OCI-LY7 (cell line): ENCODE measurements at regions not wholly inside any gene's neighbourhood (a gene's known extent, or its start where the extent isn't known, plus 50 kb on each side); places are given as distances from the start of the nearest gene placed in this dataset.
"Not testable (repeated sequence)": the region's sequence is repeated elsewhere in the genome, so short reads cannot be mapped to it uniquely, and the experiment has no call there.

Experiments
- BruUV-seq: library from RNA; stranded (reverse); fragments of 400-500 nt; replicated peaks from 2 replicates; lab custom pipeline; 2021; lab: Mats Ljungman, UMichigan
- CTCF ChIA-PET: fragments of 300-600 bp; sonication (Branson Sonifier 250); formaldehyde crosslinking; loops from one replicate; lab custom pipeline; 2022; ENCODE audit warnings: antibody characterized with exemption; ENCODE audit not compliant: unreplicated experiment; lab: Charles Lee
- POLR2A ChIA-PET: fragments of 300-600 bp; sonication (Branson Sonifier 250); formaldehyde crosslinking; loops from one replicate; lab custom pipeline; 2022; ENCODE audit warnings: antibody characterized with exemption; lab: Charles Lee
- DNase-seq: peaks from one replicate; pipeline ENCODE4 v3.0.0-alpha.2; 2015; ENCODE audit warnings: low spot score
- H2AFZ ChIP-seq: fragments of 200-600 bp; sonication (generic), shearing (Covaris generic); 2 replicates; pipeline ENCODE4 v1.6.1; 2014; ENCODE audit warnings: mild to moderate bottlenecking, antibody characterized with exemption, low read length, moderate library complexity
- H3K27ac ChIP-seq: fragments of 200-600 bp; sonication (generic); 2 replicates; pipeline ENCODE4 v1.5.1; 2014; ENCODE audit warnings: mixed run types, low read depth, mild to moderate bottlenecking, moderate library complexity, low read length, inconsistent platforms; ENCODE audit not compliant: poor library complexity, severe bottlenecking
- H3K36me3 ChIP-seq: fragments of 200-600 bp; sonication (generic); 2 replicates; pipeline ENCODE4 v1.6.1; 2014; ENCODE audit warnings: mild to moderate bottlenecking, antibody characterized with exemption, low read length, moderate library complexity, mixed read lengths; ENCODE audit not compliant: insufficient read depth
- H3K4me1 ChIP-seq: fragments of 200-600 bp; sonication (generic); 2 replicates; pipeline ENCODE4 v1.5.1; 2014; ENCODE audit warnings: mild to moderate bottlenecking, low read length; ENCODE audit not compliant: insufficient read depth, poor library complexity, severe bottlenecking
- H3K4me2 ChIP-seq: fragments of 200-600 bp; sonication (generic); 2 replicates; pipeline ENCODE4 v1.6.1; 2014; ENCODE audit warnings: mild to moderate bottlenecking, low read length
- H3K4me3 ChIP-seq: fragments of 200-600 bp; sonication (generic); 2 replicates; pipeline ENCODE4 v1.5.1; 2014; ENCODE audit warnings: mild to moderate bottlenecking, low read depth, low read length; ENCODE audit not compliant: poor library complexity, severe bottlenecking
- H3K79me2 ChIP-seq: fragments of 200-600 bp; sonication (generic); 2 replicates; pipeline ENCODE4 v1.6.1; 2016; ENCODE audit warnings: low read depth, mild to moderate bottlenecking, low read length, moderate library complexity, mixed read lengths; ENCODE audit not compliant: insufficient read depth
- H3K9me2 ChIP-seq: fragments of 200-600 bp; sonication (generic); 2 replicates; pipeline ENCODE4 v1.6.1; 2016; ENCODE audit warnings: mild to moderate bottlenecking, low read length, mixed read lengths; ENCODE audit not compliant: insufficient read depth
- H3K9me3 ChIP-seq: fragments of 200-600 bp; sonication (generic); 2 replicates; pipeline ENCODE4 v1.6.1; 2014; ENCODE audit warnings: mild to moderate bottlenecking, mixed run types, low read length, mixed read lengths
- H4K20me1 ChIP-seq: fragments of 200-600 bp; sonication (generic); 2 replicates; pipeline ENCODE4 v1.6.1; 2014; ENCODE audit warnings: mild to moderate bottlenecking, antibody characterized with exemption, low read length, moderate library complexity, mixed read lengths; ENCODE audit not compliant: insufficient read depth
- CTCF ChIP-seq: fragments of 200-600 bp; sonication (generic); conservative IDR thresholded peaks from 2 replicates; pipeline ENCODE4 v1.5.1; 2014; ENCODE audit warnings: mild to moderate bottlenecking, antibody characterized with exemption, low read length, moderate library complexity, mixed read lengths
- EZH2phosphoT487 ChIP-seq: fragments of 200-600 bp; sonication (generic); IDR thresholded peaks from 2 replicates; pipeline ENCODE4 v1.6.1; 2018; ENCODE audit warnings: low read depth, borderline replicate concordance, mild to moderate bottlenecking, mixed run types, antibody characterized with exemption, low read length, moderate library complexity, mixed read lengths
- intact Hi-C: fragments of 100-400 bp; cut with micrococcal nuclease; formaldehyde crosslinking; loops from one replicate; pipeline ENCODE4 v1.10.0; 2022; ENCODE audit not compliant: unreplicated experiment

GRCh38 chr12:25394025-25394424 lies 143.3 kb upstream of the KRAS start:
- no peak overlapping the region for H3K27ac ChIP-seq
- H3K9me2 ChIP-seq, result no peaks in the 10 kb centered on the region
- H3K4me3 ChIP-seq, result no peak overlapping the region
- CTCF ChIA-PET, result no interaction called here
- no peaks in the 10 kb centered on the region for H4K20me1 ChIP-seq
- intact Hi-C loops, result no loop called here
- H3K36me3 ChIP-seq, result no peaks in the 10 kb centered on the region
- no peaks in the 10 kb centered on the region for H3K9me3 ChIP-seq
- BruUV-seq, result no TSS peak
- POLR2A ChIA-PET, result interaction anchor here (0.6 kb wide), 1 partner anchor 29 kb away, joined by 3 read pairs; no protein-coding TSS in a partner anchor
- no peak for DNase-seq
- peaks cover 19% of the 10 kb centered on the region for H3K4me1 ChIP-seq
- no peaks in the 10 kb centered on the region for H3K79me2 ChIP-seq
- TF ChIP-seq EZH2phosphoT487 (no peak), CTCF (no peak)
- H2AFZ ChIP-seq, result no peak overlapping the region
- peak overlapping the region; percentile 26; the same call in 1 of the 2 replicates for H3K4me2 ChIP-seq

- H3K9me2 ChIP-seq, CTCF ChIA-PET, BruUV-seq, DNase-seq, H3K79me2 ChIP-seq, H3K27ac ChIP-seq, intact Hi-C loops, H3K4me3 ChIP-seq, H3K36me3 ChIP-seq, H4K20me1 ChIP-seq, H3K4me2 ChIP-seq, H2AFZ ChIP-seq, H3K9me3 ChIP-seq: not testable (repeated sequence)
- POLR2A ChIA-PET, result interaction anchor here (0.6 kb wide), 1 partner anchor 462 kb away, joined by 3 read pairs; no protein-coding TSS in a partner anchor
- H3K4me1 ChIP-seq, result peaks cover 39% of the 10 kb centered on the region
These were observed 140.6 kb upstream of the KRAS start for GRCh38 chr12:25391346-25391745.

GRCh38 chr12:25388183-25388582 lies 137.5 kb upstream of the KRAS start:
- ChIA-PET POLR2A (interaction anchor here (0.6 to 1.2 kb wide), 5 partner anchors 25 to 1244 kb away, joined by 3 read pairs; no protein-coding TSS in a partner anchor), CTCF (interaction anchor here (1.1 kb wide), 1 partner anchor 147 kb away, joined by 8 read pairs; no protein-coding TSS in a partner anchor)
- intact Hi-C loops, result no loop called here
- Histone ChIP-seq H3K4me3 (no peak overlapping the region), H4K20me1 (no peaks in the 10 kb centered on the region), H3K79me2 (no peaks in the 10 kb centered on the region), H3K9me3 (no peaks in the 10 kb centered on the region), H3K4me1 (peaks cover 43% of the 10 kb centered on the region), H3K9me2 (no peaks in the 10 kb centered on the region), H3K36me3 (no peaks in the 10 kb centered on the region), H3K4me2 (no peak overlapping the region), H3K27ac (no peak overlapping the region), H2AFZ (peak overlapping the region; percentile 49)
- BruUV-seq, result no TSS peak
- no peak for TF ChIP-seq EZH2phosphoT487
- TF ChIP-seq CTCF, result no peak
- no peak for DNase-seq
